ENCODE measurements at regions not wholly inside any gene's neighbourhood (a gene's known extent, or its start where the extent isn't known, plus 50 kb on each side); places are given as distances from the start of the nearest gene placed in this dataset.

DNA sequence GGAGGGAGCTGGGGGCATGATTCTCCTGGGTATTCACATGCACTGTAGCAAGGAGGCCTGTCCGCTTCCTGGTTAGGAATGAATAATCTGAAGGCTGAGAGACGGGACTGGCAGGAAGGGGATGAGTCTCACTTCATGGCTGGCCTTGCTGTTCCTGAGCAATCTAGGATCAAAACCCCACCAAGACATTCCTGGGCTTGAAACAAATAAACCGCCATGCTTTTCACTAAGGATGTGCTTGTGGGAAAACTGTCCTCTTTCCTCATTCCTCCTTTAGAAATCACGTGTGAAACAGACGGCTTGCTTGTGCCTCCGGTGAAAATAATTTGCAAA, 132.8 kb downstream of the MACROH2A1 start:
- no peak for TF ChIP-seq CTCF (IDR thresholded peaks at IDR 0.05; ENCODE audit: low read depth, low read length)
- TF ChIP-seq EZH2phosphoT487 (IDR thresholded peaks at IDR 0.05; ENCODE audit: low read depth): no peak

Data from OCI-LY3 (cell line).